Activated T-helper 1 cell treated with anti-CD3 and anti-CD28 coated beads, Interleukin-12 subunit alpha, Interleukin-12 subunit beta, Interleukin-2, Interleukin-4 antibody, amounts not matched to agents 30 ng/mL and 10 ng/mL and 1 ng/mL, durations not matched to agents 14 hours and 24 hours and 36 hours (primary cell): ENCODE measurements at regions not wholly inside any gene's neighbourhood (a gene's known extent, or its start where the extent isn't known, plus 50 kb on each side); places are given as distances from the start of the nearest gene placed in this dataset.
"Not testable (repeated sequence)": the region's sequence is repeated elsewhere in the genome, so short reads cannot be mapped to it uniquely, and the experiment has no call there.

Source experiments
- DNase-seq: peaks from one replicate; pipeline ENCODE4 v3.0.0; 2021; ENCODE audit warnings: low spot score
- H3K27ac Mint-ChIP-seq: one replicate; pipeline ENCODE4 v1.8.0; 2021; ENCODE audit warnings: mild to moderate bottlenecking, mixed read lengths
- H3K27me3 Mint-ChIP-seq: one replicate; pipeline ENCODE4 v1.8.0; 2022; ENCODE audit warnings: mild to moderate bottlenecking, moderate library complexity, mixed read lengths; ENCODE audit not compliant: insufficient read depth
- H3K36me3 Mint-ChIP-seq: one replicate; pipeline ENCODE4 v1.8.0; 2021; ENCODE audit warnings: low read depth, mixed read lengths
- H3K4me1 Mint-ChIP-seq: one replicate; pipeline ENCODE4 v1.8.0; 2021; ENCODE audit warnings: low read depth, mixed read lengths
- H3K4me3 Mint-ChIP-seq: one replicate; pipeline ENCODE4 v1.8.0; 2021; ENCODE audit warnings: mild to moderate bottlenecking, moderate library complexity, mixed read lengths
- H3K9me3 Mint-ChIP-seq: one replicate; pipeline ENCODE4 v1.8.0; 2021; ENCODE audit warnings: mixed read lengths
- intact Hi-C: fragments of 100-400 bp; cut with micrococcal nuclease; formaldehyde crosslinking; loops from one replicate; pipeline ENCODE4 v1.15.1; 2024

- intact Hi-C loops = no loop called here
- no peak for DNase-seq
- no peak overlapping the region for H3K4me3 Mint-ChIP-seq
- no peaks in the 10 kb centered on the region for H3K36me3 Mint-ChIP-seq
- no peaks in the 10 kb centered on the region for H3K4me1 Mint-ChIP-seq
- no peak overlapping the region for H3K27ac Mint-ChIP-seq
- peaks cover 2% of the 10 kb centered on the region for H3K27me3 Mint-ChIP-seq
- H3K9me3 Mint-ChIP-seq = no peaks in the 10 kb centered on the region
These were observed 89.8 kb upstream of the PRKG2 start for GRCh38 chr4:81304871-81305270.

DNA sequence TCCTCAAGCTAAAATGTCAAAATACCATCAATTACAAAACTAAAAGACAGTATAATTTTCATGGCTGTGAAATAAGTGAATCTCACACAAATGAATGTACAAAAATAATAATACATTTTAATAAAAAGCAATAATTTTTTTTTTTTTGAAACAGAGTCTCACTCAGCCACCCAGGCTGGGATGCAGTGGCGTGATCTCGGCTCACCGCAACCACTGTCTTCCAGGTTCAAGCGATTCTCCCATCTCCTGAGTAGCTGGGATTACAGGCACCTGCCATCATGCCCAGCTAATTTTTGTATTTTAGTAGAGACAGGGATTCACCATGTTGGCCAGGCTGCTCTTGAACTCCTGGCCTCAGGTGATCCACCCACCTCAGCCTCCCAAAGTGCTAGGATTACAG lies 85.3 kb upstream of the PRKG2 start:
- H3K27me3 Mint-ChIP-seq, H3K27ac Mint-ChIP-seq, H3K9me3 Mint-ChIP-seq, DNase-seq, intact Hi-C loops, H3K36me3 Mint-ChIP-seq, H3K4me3 Mint-ChIP-seq, H3K4me1 Mint-ChIP-seq: not testable (repeated sequence)

DNA sequence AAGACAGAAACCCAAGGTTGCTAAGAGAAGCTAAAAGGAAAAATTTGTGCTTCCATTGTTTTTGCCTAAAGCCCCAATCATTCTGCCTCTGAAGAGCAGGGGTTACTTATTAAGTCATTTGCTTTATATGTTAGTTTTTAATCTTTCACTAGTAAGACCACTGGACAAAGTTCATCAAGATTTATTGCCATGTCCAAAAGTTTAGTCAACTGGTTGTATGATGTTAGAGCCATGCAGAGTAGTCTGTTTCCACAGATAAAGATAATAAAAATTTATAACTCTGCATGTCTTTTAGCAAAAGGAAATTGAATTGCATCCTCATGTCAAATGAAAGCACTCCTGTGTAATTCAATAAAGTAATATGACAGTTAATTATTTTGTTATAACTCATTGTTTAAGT lies 75.8 kb upstream of the PRKG2 start:
- intact Hi-C loops = no loop called here
- Mint-ChIP-seq H3K4me3 (no peak overlapping the region), H3K27ac (no peak overlapping the region)

GRCh38 chr4:81287101-81287500 lies 72.1 kb upstream of the PRKG2 start:
- Mint-ChIP-seq H3K27me3 (peaks cover 6% of the 10 kb centered on the region), H3K36me3 (no peaks in the 10 kb centered on the region), H3K9me3 (no peaks in the 10 kb centered on the region), H3K4me3 (no peak overlapping the region), H3K4me1 (no peaks in the 10 kb centered on the region), H3K27ac (no peak overlapping the region)
- intact Hi-C loops = no loop called here
- no peak for DNase-seq

More for the DNA sequence above, 75.8 kb upstream of the PRKG2 start:
- H3K9me3 Mint-ChIP-seq = no peaks in the 10 kb centered on the region
- peaks cover 2% of the 10 kb centered on the region for H3K27me3 Mint-ChIP-seq
- H3K4me1 Mint-ChIP-seq = no peaks in the 10 kb centered on the region
- H3K36me3 Mint-ChIP-seq = no peaks in the 10 kb centered on the region
- DNase-seq = no peak

GRCh38 chr4:81282131-81282530 lies 67.1 kb upstream of the PRKG2 start:
- Mint-ChIP-seq H3K36me3 (no peaks in the 10 kb centered on the region), H3K4me1 (no peaks in the 10 kb centered on the region), H3K9me3 (no peaks in the 10 kb centered on the region), H3K27ac (no peak overlapping the region), H3K27me3 (peaks cover 4% of the 10 kb centered on the region), H3K4me3 (no peak overlapping the region)
- DNase-seq = no peak
- intact Hi-C loops = no loop called here

- H3K9me3 Mint-ChIP-seq = peaks cover 9% of the 10 kb centered on the region
- no peak for DNase-seq
- H3K4me1 Mint-ChIP-seq = no peaks in the 10 kb centered on the region
- no peaks in the 10 kb centered on the region for H3K36me3 Mint-ChIP-seq
- intact Hi-C loops = no loop called here
- H3K4me3 Mint-ChIP-seq = no peak overlapping the region
- H3K27me3 Mint-ChIP-seq = no peaks in the 10 kb centered on the region
- no peak overlapping the region for H3K27ac Mint-ChIP-seq
These were observed 59.4 kb upstream of the PRKG2 start for GRCh38 chr4:81274460-81274859.

DNA sequence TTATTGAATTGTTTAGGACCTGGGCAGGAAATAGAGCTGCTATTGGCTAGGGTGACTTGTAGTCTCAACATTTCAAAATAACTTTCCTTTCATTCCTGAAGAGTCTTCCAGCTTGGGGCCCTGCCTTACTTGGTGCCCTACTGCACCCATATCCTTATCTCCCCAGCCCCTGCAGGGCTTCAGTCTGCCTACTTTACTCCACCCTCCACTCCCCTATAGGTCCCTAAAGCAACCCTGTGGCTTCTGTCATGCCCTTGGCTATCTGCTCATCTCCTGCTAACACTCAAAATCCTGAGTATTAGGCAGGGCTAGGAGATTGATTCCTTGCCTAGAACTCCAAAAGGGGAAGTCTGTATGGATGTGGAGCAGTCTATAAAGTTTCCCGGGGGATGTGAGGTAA lies 57.6 kb upstream of the PRKG2 start:
- no peak overlapping the region for H3K4me3 Mint-ChIP-seq
- H3K4me1 Mint-ChIP-seq = no peaks in the 10 kb centered on the region
- DNase-seq = no peak
- peaks cover 13% of the 10 kb centered on the region for H3K9me3 Mint-ChIP-seq
- no peak overlapping the region for H3K27ac Mint-ChIP-seq
- no peaks in the 10 kb centered on the region for H3K36me3 Mint-ChIP-seq
- H3K27me3 Mint-ChIP-seq = no peaks in the 10 kb centered on the region
- intact Hi-C loops = no loop called here
